ENCODE measurements at regions not wholly inside any gene's neighbourhood (a gene's known extent, or its start where the extent isn't known, plus 50 kb on each side); places are given as distances from the start of the nearest gene placed in this dataset.

DNA sequence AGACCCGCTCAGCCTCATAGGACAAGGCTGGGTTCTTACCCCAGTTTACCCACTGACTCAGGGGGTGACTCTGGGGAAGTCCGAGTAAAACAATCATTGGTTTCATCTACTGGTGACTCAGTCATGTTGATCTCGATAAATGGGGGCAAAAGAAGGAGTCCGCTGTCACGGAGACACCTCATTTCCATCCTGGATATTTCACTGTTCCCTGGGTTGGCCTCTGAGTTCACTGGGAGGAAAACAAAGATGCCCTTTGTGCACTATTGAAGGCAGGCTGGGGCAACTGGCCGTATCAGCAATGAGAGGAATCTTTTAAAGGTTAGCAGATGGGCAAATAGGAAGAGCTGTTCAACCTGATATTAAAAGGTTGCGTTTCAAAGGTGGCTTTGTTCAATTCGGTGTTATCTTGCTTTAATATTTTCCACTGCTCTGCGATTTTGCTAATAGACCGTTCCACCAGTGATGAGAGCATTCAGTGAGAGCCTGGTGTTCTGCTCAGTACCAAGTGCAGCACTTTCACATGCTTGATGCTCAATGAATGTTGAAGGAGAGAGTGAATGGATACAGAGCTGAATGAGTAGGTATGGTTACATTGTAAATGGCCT is 110.2 kb upstream of the EGFLAM start:
- TF ChIP-seq, protein P1, sequence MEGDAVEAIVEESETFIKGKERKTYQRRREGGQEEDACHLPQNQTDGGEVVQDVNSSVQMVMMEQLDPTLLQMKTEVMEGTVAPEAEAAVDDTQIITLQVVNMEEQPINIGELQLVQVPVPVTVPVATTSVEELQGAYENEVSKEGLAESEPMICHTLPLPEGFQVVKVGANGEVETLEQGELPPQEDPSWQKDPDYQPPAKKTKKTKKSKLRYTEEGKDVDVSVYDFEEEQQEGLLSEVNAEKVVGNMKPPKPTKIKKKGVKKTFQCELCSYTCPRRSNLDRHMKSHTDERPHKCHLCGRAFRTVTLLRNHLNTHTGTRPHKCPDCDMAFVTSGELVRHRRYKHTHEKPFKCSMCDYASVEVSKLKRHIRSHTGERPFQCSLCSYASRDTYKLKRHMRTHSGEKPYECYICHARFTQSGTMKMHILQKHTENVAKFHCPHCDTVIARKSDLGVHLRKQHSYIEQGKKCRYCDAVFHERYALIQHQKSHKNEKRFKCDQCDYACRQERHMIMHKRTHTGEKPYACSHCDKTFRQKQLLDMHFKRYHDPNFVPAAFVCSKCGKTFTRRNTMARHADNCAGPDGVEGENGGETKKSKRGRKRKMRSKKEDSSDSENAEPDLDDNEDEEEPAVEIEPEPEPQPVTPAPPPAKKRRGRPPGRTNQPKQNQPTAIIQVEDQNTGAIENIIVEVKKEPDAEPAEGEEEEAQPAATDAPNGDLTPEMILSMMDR (IDR thresholded peaks at IDR 0.05) = no peak
- no peak for TF ChIP-seq POLR2A (IDR thresholded peaks at IDR 0.05; ENCODE audit: low read depth)
- TF ChIP-seq POLR2AphosphoS5 (IDR thresholded peaks at IDR 0.05) = no peak
- TF ChIP-seq EP300 (IDR thresholded peaks at IDR 0.05) = no peak
